Activated T-cell treated with anti-CD3 and anti-CD28 coated beads for 1 hour (primary cell): ENCODE measurements at regions not wholly inside any gene's neighbourhood (a gene's known extent, or its start where the extent isn't known, plus 50 kb on each side); places are given as distances from the start of the nearest gene placed in this dataset.
"Not testable (repeated sequence)": the region's sequence is repeated elsewhere in the genome, so short reads cannot be mapped to it uniquely, and the experiment has no call there.

Source experiments
- DNase-seq: peaks from one replicate; pipeline ENCODE4 v3.0.0-alpha.2; 2020; ENCODE audit warnings: low read depth

- DNase-seq = no peak
These were observed 85.4 kb upstream of the SVIL start for GRCh38 chr10:29720149-29720548.

GRCh38 chr10:29719281-29719675, 84.5 kb upstream of the SVIL start:
- DNase-seq = no peak

- DNase-seq = no peak
These were observed 80.5 kb upstream of the SVIL start for GRCh38 chr10:29715296-29715695.

- no peak for DNase-seq
These were observed 79.5 kb upstream of the SVIL start for GRCh38 chr10:29714096-29714874.

GRCh38 chr10:29713450-29713849, 78.7 kb upstream of the SVIL start:
- no peak for DNase-seq

GRCh38 chr10:29712108-29712507, 77.3 kb upstream of the SVIL start:
- no peak for DNase-seq

- no peak for DNase-seq
These were observed 75.4 kb upstream of the SVIL start for GRCh38 chr10:29710128-29710527.

GRCh38 chr10:29709484-29710002, 74.8 kb upstream of the SVIL start:
- no peak for DNase-seq

- DNase-seq = no peak
These were observed 68.5 kb upstream of the SVIL start for GRCh38 chr10:29703271-29703670.

GRCh38 chr10:29702273-29703164, 67.7 kb upstream of the SVIL start:
- no peak for DNase-seq

- DNase-seq = no peak
These were observed 66.5 kb upstream of the SVIL start for GRCh38 chr10:29701306-29701705.

GRCh38 chr10:29699621-29700020, 64.8 kb upstream of the SVIL start:
- DNase-seq = no peak

- no peak for DNase-seq
These were observed 64.2 kb upstream of the SVIL start for GRCh38 chr10:29698773-29699490.

- DNase-seq = not testable (repeated sequence)
These were observed 61.8 kb upstream of the SVIL start for GRCh38 chr10:29696581-29696980.

GRCh38 chr10:29694121-29694520, 59.4 kb upstream of the SVIL start:
- DNase-seq = no peak

- no peak for DNase-seq
These were observed 57.4 kb upstream of the SVIL start for GRCh38 chr10:29692121-29692539.

- no peak for DNase-seq
These were observed 56.8 kb upstream of the SVIL start for GRCh38 chr10:29691564-29692072.

- no peak for DNase-seq
These were observed 54.2 kb upstream of the SVIL start for GRCh38 chr10:29689001-29689400.

GRCh38 chr10:29688230-29688661, 53.5 kb upstream of the SVIL start:
- DNase-seq = no peak

- no peak for DNase-seq
These were observed 52.8 kb upstream of the SVIL start for GRCh38 chr10:29687421-29688164.

- no peak for DNase-seq
These were observed 50.7 kb upstream of the SVIL start for GRCh38 chr10:29685506-29685905.
